Fibroblast of mammary gland (primary cell): ENCODE measurements at regions not wholly inside any gene's neighbourhood (a gene's known extent, or its start where the extent isn't known, plus 50 kb on each side); places are given as distances from the start of the nearest gene placed in this dataset.

Experiments used
- DNase-seq: peaks from one replicate; pipeline ENCODE4 v3.0.0-alpha.2; 2010; ENCODE audit warnings: low read depth
- H3K4me3 ChIP-seq: 2 replicates; pipeline ENCODE4 v1.5.1; 2011; ENCODE audit warnings: low read depth, mild to moderate bottlenecking, low read length, moderate library complexity; ENCODE audit not compliant: control insufficient read depth
- CTCF ChIP-seq: conservative IDR thresholded peaks from 2 replicates; pipeline ENCODE4 v1.5.1; 2011; ENCODE audit warnings: low read depth, low read length, inconsistent platforms; ENCODE audit not compliant: control insufficient read depth, insufficient read depth

GRCh38 chr4:123705419-123705818 is 308.8 kb downstream of the SPRY1 start:
- no peak for DNase-seq
- no peak overlapping the region for H3K4me3 ChIP-seq
- TF ChIP-seq CTCF: no peak

- no peak for DNase-seq
- H3K4me3 ChIP-seq: no peak overlapping the region
- TF ChIP-seq CTCF: no peak
These were observed 310.4 kb downstream of the SPRY1 start for GRCh38 chr4:123706973-123707372.

GRCh38 chr4:123708902-123709301 is 312.3 kb downstream of the SPRY1 start:
- no peak overlapping the region for H3K4me3 ChIP-seq
- TF ChIP-seq CTCF: no peak
- DNase-seq: no peak

- peak; percentile 7 for DNase-seq
- no peak overlapping the region for H3K4me3 ChIP-seq
- no peak for TF ChIP-seq CTCF
These were observed 312.7 kb downstream of the SPRY1 start for GRCh38 chr4:123709336-123709735.

- TF ChIP-seq CTCF: no peak
- no peak for DNase-seq
These were observed 334.4 kb downstream of the SPRY1 start for GRCh38 chr4:123731035-123731434.

GRCh38 chr4:123737156-123737555 is 340.6 kb downstream of the SPRY1 start:
- no peak for DNase-seq
- TF ChIP-seq CTCF: no peak

More at GRCh38 chr4:123731035-123731434, 334.4 kb downstream of the SPRY1 start:
- no peak overlapping the region for H3K4me3 ChIP-seq

GRCh38 chr4:123739806-123740205 is 343.2 kb downstream of the SPRY1 start:
- no peak for TF ChIP-seq CTCF
- no peak overlapping the region for H3K4me3 ChIP-seq
- DNase-seq: no peak

More at GRCh38 chr4:123737156-123737555, 340.6 kb downstream of the SPRY1 start:
- H3K4me3 ChIP-seq: no peak overlapping the region
